Esophagus squamous epithelium (tissue), 5 donors: ENCODE measurements at regions not wholly inside any gene's neighbourhood (a gene's known extent, or its start where the extent isn't known, plus 50 kb on each side); places are given as distances from the start of the nearest gene placed in this dataset.

Source experiments
- DNase-seq: peaks from one replicate; lab custom pipeline; 2025; lab: John Stamatoyannopoulos, UW
- H3K27ac ChIP-seq, 4 donors: fragments of 200-600 bp; sonication (generic); one replicate each; pipeline ENCODE4 v1.5.1; 2016 to 2019; ENCODE audit warnings: mild to moderate bottlenecking in 1 of 4
- H3K27me3 ChIP-seq, 4 donors: fragments of 200-600 bp; sonication (generic); 1 replicate in 3 of 4; 2 replicates in 1 of 4; pipeline versions ENCODE4 v1.5.1 to v1.6.0; 2017 to 2021; ENCODE audit warnings: antibody characterized with exemption in 1 of 4
- H3K36me3 ChIP-seq, 3 donors: fragments of 200-600 bp; sonication (generic); one replicate each; pipeline ENCODE4 v1.5.1; 2016 to 2019
- H3K4me1 ChIP-seq, 3 donors: fragments of 200-600 bp; sonication (generic); one replicate each; pipeline ENCODE4 v1.5.1; 2017 to 2019
- H3K4me3 ChIP-seq, 4 donors: fragments of 200-600 bp; sonication (generic); 1 replicate in 3 of 4; 2 replicates in 1 of 4; pipeline ENCODE4 v1.5.1; 2016 to 2019; ENCODE audit warnings: mild to moderate bottlenecking in 2 of 4, moderate library complexity in 1 of 4
- H3K9me3 ChIP-seq, 3 donors: fragments of 200-600 bp; sonication (generic); one replicate each; pipeline ENCODE4 v1.5.1; 2016 to 2019
- POLR2A ChIP-seq, 4 donors: fragments of 450-650 bp; IDR thresholded peaks; one replicate each; pipeline ENCODE4 v1.6.1; 2017; ENCODE audit warnings: antibody characterized with exemption in 4 of 4, mild to moderate bottlenecking in 4 of 4, moderate library complexity in 3 of 4
- WGBS, 2 donors: methylation state at CpG; one replicate each; pipeline ENCODE4 v1.1.5; 2018; 5-methylcytosine and 5-hydroxymethylcytosine counted together
- intact Hi-C: fragments of 100-400 bp; cut with DNase I; formaldehyde crosslinking; loops from one replicate; pipeline ENCODE4 v1.15.0; 2022
- TF ChIP-seq, protein P1 (sequence below), 6 experiments: fragments of 450-650 bp in 4 of 6; fragments of 200-600 bp in 2 of 6; sonication (generic) in 2 of 6; IDR thresholded peaks; one replicate each; pipeline ENCODE4 v1.5.1; 2016 to 2019; ENCODE audit warnings: antibody characterized with exemption in 6 of 6, mild to moderate bottlenecking in 4 of 6, moderate library complexity in 4 of 6
- donor health status: DM: yes; HTN: yes; CAD: no.

DNA sequence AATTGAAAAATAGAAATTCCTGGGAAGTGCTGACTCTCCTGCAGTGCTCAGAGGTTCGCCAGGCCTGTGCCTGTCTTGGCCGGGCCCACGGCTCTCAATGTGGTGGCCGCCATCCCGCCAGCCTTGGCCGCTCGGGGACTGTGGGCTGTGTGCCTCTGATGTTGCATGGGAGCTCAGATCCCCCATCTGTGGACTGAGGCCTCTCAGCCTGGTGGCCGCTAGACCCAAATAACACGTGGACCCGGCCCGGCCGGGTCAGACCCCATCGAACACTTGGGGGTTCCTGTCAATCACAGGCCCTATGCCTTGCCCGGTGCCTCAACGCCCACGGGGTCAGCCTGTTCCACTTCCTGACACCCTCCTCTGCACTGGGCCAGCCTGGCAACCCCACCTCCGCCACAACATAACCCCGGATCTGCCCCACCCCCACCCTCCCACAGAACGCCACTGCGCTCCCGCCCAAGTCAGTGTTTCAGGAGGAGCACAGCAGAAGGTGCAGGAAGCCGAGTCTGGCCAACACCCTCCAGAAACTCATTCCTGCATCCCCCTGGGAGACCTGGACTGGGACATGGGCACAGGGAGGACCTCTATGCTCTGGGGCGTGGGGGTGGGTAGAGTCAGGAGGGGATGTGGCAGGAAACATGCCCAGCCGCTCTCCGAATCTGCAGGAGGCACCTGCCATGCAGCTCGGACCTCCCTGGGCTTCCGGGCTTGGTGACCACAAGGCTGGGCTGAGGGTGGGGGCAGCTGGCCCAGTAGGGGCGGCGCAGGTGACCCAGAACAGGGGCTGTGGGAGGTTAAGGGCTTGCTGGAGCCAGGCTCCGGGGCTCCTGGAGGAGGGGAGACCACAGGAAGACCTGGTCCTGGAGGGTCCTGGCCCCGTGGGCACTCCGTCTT lies 98.7 kb upstream of the BHLHE23 start:
- no peak overlapping the region for H3K4me3 ChIP-seq
- WGBS, 2 donors: 94 to 95% methylated on average over 4 to 12 of the region's 32 CpGs
- peaks cover 0 to 21% (median 0%) of the 10 kb centered on the region in 4 donors for H3K27me3 ChIP-seq
- no peaks in the 10 kb centered on the region for H3K36me3 ChIP-seq
- no peak for DNase-seq
- H3K9me3 ChIP-seq: no peaks in the 10 kb centered on the region
- intact Hi-C loops: no loop called here
- TF ChIP-seq, protein P1, sequence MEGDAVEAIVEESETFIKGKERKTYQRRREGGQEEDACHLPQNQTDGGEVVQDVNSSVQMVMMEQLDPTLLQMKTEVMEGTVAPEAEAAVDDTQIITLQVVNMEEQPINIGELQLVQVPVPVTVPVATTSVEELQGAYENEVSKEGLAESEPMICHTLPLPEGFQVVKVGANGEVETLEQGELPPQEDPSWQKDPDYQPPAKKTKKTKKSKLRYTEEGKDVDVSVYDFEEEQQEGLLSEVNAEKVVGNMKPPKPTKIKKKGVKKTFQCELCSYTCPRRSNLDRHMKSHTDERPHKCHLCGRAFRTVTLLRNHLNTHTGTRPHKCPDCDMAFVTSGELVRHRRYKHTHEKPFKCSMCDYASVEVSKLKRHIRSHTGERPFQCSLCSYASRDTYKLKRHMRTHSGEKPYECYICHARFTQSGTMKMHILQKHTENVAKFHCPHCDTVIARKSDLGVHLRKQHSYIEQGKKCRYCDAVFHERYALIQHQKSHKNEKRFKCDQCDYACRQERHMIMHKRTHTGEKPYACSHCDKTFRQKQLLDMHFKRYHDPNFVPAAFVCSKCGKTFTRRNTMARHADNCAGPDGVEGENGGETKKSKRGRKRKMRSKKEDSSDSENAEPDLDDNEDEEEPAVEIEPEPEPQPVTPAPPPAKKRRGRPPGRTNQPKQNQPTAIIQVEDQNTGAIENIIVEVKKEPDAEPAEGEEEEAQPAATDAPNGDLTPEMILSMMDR (IDR thresholded peaks at IDR 0.05): no peak
- no peak for TF ChIP-seq POLR2A (IDR thresholded peaks at IDR 0.05)
- H3K4me1 ChIP-seq: peaks cover 4 to 24% (median 7%) of the 10 kb centered on the region in 3 donors
- peak overlapping the region in 1 of 4 donors; percentile 44 for H3K27ac ChIP-seq

DNA sequence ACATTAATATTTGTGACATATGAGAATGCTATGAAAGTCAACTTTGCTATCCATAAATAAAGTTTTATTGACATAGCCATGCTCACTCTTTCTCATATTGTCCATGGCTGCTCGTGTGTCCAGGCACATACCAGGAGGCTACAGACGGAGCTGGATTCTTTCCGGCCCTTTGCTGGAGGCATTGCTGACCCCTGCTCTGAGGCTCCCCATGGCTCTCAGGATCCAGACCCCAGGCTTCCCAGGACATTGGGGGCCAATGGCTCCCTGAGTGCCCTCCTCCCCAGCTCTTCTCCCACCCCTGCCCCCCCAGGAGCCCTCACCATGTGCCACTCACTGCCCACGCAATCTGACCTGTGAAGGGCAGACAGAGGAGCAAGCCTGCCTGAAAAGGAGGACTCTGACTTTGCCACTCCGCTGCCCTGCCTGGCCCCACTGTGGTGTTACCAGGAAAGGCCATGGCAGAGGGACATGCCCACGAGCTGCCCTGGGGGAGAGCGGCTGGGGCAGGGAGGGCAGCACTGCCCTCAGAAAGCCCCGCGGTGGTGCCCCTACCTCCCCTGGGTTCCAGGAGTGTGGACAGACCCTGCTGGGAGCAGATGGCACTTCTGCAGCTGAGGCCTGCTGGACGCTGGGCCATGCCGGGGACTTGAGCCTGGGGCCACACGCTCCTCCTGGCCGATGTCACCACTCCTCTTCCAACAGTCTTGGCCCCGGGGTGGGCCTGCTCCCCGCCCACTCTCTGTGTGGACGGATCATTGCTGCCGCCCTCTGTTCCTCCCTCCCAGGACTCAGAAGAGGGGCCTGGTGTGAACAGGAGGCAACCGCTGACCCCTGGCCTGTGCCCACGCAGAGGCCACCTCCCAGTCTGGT lies 97.8 kb upstream of the BHLHE23 start:
- H3K9me3 ChIP-seq: no peaks in the 10 kb centered on the region
- no peak overlapping the region for H3K27ac ChIP-seq
- DNase-seq: no peak
- H3K4me3 ChIP-seq: no peak overlapping the region
- peaks cover 4 to 24% (median 7%) of the 10 kb centered on the region in 3 donors for H3K4me1 ChIP-seq
- 75 to 83% methylated on average over 5 to 10 of the region's 19 CpGs for WGBS, 2 donors
- H3K27me3 ChIP-seq: peaks cover 0 to 29% (median 0%) of the 10 kb centered on the region in 4 donors
- intact Hi-C loops: no loop called here
- H3K36me3 ChIP-seq: no peaks in the 10 kb centered on the region
- TF ChIP-seq, protein P1 (IDR thresholded peaks at IDR 0.05): no peak
- TF ChIP-seq POLR2A (IDR thresholded peaks at IDR 0.05): no peak

DNA sequence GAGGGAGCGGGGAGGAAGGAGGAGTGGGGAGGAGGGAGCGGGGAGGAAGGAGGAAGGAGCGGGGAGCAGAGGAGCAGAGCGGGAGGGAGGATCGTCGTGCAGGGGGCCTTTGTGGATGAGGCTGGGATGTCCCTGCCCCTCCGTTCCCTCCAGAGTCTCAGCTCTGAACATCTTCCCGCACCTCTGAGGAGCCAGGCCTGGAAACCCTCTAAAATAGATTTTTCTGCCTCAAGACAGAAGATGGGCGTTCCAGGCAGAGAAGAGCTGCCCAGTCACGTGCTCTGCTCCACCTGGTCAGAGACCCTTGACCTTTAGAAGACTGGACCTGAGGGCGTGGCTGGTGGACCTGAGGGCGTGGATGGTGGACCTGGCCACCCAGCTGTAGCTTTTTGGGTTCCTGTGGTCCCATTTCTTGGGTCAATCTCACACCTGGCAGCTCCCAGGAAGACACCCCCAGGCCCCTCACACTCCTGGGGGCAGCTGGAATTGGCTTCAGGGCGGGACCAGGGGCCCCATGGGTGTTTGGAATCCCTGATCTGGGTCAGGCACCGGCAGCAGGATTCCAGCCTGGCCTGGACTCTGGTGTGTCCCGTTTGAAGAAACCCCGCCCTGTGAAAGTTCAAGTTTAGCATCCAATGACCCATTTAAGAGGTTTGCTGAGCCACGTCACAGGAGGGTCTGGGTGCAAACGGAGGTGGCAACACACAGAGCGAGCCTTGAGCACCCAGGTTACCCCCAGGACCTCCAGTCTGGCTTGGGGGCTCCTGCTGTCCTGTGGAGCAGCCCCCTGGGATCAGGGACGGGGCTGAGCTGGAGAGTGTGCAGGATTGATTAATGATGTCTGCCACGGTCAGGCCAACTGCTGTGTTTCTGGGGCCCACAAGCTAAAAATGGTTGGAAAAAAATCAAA lies 96.9 kb upstream of the BHLHE23 start:
- Histone ChIP-seq H3K4me1 (peaks cover 4 to 24% (median 7%) of the 10 kb centered on the region in 3 donors), H3K36me3 (no peaks in the 10 kb centered on the region), H3K4me3 (no peak overlapping the region), H3K27me3 (peaks cover 0 to 38% (median 0%) of the 10 kb centered on the region in 4 donors), H3K9me3 (no peaks in the 10 kb centered on the region), H3K27ac (no peak overlapping the region)
- DNase-seq: no peak
- TF ChIP-seq POLR2A (IDR thresholded peaks at IDR 0.05): no peak
- TF ChIP-seq, protein P1 (IDR thresholded peaks at IDR 0.05): no peak
- 64 to 72% methylated on average over 4 to 16 of the region's 21 CpGs for WGBS, 2 donors
- intact Hi-C loops: no loop called here

DNA sequence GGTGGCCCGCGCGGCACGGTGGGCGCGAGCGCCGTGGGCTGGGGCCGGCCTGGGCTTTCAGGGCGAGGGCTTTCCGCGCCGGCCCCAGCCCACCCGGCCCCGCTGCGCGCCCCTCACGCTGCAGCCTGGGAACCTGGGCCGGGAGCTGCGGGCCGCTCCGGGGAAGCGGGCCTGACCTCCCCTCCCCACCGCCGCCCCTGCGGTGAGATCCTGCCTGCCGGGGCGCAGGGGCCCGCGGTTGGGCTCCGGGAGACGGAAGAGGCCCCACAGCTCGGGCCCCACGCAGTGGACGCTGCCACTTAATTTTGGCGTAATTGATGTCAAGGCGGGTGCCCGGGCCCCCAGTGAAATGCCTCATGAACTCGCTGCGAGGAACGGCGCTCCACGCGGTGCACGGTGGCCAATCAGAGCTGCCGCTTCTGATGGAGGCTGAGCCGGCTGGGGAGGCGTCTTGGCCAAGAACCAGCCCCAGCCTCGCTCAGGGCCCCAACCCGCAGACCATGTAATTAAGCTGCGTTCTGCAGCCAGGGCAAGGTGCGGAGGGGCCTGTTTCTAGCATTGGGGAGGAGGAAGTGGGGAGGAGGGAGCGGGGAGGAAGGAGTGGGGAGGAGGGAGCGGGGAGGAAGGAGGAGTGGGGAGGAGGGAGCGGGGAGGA lies 96.1 kb upstream of the BHLHE23 start:
- H3K4me1 ChIP-seq: peaks cover 4 to 24% (median 7%) of the 10 kb centered on the region in 3 donors
- 0% methylated on average over 5 of the region's 55 CpGs; no CpG with 5 or more reads in 1 of the 2 donors for WGBS, 2 donors

More for the DNA sequence above, 96.1 kb upstream of the BHLHE23 start:
- intact Hi-C loops: no loop called here
- H3K36me3 ChIP-seq: no peaks in the 10 kb centered on the region
- peak overlapping the region; percentile 46 to 75 (median 60) for H3K4me3 ChIP-seq
- no peaks in the 10 kb centered on the region for H3K9me3 ChIP-seq
- peak overlapping the region in 3 of 4 donors; percentile 40 to 79 (median 75) for H3K27ac ChIP-seq
- TF ChIP-seq POLR2A (IDR thresholded peaks at IDR 0.05): no peak
- no peak for DNase-seq
- H3K27me3 ChIP-seq: peaks cover 0 to 46% (median 0%) of the 10 kb centered on the region in 4 donors
